ENCODE measurements at regions not wholly inside any gene's neighbourhood (a gene's known extent, or its start where the extent isn't known, plus 50 kb on each side); places are given as distances from the start of the nearest gene placed in this dataset.
"Not testable (repeated sequence)": the region's sequence is repeated elsewhere in the genome, so short reads cannot be mapped to it uniquely, and the experiment has no call there.

- no peak for DNase-seq (ENCODE audit: low spot score)
These were observed 141.7 kb downstream of the FAM76B start for GRCh38 chr11:95647871-95648270.

- DNase-seq (ENCODE audit: low spot score): no peak
These were observed 142.2 kb downstream of the FAM76B start for GRCh38 chr11:95647355-95647754.

GRCh38 chr11:95641495-95641894 lies 148.1 kb downstream of the FAM76B start:
- DNase-seq (ENCODE audit: low spot score): no peak

GRCh38 chr11:95638501-95638900 lies 151.1 kb downstream of the FAM76B start:
- DNase-seq (ENCODE audit: low spot score): no peak

- no peak for DNase-seq (ENCODE audit: low spot score)
These were observed 164.2 kb downstream of the FAM76B start for GRCh38 chr11:95625164-95625900.

DNA sequence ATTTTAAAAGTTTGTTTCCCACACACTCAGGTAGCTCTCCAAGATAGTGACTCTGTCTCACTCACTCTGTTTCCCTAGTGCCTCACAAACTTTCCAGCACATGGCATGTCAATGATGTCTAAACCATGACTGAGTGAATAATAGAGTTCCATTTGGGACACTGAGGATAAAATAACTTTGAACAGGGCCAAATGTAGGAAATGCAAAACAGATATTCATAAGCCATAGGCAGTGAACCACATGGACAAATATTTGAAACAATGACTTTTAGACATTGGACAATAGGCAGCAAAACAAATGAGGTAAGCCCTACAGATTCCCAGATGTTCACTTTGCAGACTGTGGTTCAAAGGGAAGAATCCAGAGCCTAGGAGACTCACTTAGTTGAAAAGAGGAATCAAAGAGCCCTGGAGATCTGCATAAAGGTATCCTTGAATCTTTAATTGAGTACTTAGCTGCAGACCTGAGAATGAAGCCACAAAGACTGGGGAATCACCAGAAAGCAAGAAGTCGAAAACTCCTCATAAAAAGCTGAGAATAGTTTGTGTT lies 173.3 kb downstream of the FAM76B start:
- no peak for DNase-seq (ENCODE audit: low spot score)

DNA sequence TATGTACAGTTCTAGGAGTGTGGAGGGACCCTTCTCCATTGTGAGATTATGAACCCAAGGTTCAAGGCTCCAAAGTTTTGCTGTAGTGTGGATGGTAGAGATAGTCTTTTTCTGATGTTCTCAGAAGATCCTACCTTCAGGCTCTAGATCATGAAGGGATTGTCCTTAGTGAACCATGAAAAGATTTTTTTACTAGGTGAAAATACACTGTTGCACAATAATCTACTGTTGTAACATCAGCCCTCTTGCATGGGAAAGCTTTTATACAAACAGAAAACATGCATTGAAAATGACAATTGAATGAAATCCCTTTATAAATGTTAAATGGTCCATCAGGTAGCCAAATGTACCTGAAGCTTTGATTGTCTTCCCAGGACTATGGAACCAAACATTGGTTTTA lies 177.8 kb downstream of the FAM76B start:
- no peak for DNase-seq (ENCODE audit: low spot score)

DNA sequence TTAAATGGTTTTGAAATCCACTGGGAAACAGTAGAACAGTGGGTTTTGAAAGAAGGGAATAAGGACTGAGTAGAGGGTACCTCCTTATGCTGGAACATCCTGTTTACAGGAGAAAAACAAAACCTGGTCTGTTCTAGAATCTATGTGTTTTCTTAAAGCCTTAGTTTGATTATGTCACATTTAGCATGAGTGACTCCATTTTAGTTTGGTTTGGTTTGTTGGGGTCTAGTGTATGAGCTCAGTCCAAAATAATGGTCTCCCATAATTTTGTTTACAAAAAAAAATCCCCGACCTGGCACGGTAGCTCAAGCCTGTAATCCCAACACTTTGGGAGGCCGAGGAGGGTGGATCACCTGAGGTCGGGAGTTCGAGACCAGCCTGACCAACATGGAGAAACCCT lies 179.4 kb downstream of the FAM76B start:
- not testable (repeated sequence) for DNase-seq (ENCODE audit: low spot score)

DNA sequence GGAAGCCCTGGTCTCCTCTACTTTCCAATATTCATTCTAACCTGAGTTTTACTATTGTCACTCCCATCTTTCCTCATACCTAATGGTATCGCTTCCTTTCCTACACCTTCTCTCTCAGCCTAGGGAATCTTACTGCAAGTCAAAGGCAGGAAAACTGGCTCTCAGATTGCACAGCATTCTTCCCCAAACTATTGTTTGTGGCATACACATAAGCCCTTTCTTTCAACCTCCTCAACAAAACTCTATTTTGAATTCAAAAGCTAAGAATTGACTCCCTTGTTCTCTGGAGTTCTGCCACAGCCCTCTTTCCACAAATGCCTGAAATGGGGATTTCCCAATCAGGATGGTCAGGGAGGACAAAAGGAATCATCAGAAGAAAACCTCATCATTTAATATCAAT lies 181.5 kb downstream of the FAM76B start:
- no peak for DNase-seq (ENCODE audit: low spot score)

GRCh38 chr11:95606824-95607223 lies 182.8 kb downstream of the FAM76B start:
- no peak for DNase-seq (ENCODE audit: low spot score)

DNA sequence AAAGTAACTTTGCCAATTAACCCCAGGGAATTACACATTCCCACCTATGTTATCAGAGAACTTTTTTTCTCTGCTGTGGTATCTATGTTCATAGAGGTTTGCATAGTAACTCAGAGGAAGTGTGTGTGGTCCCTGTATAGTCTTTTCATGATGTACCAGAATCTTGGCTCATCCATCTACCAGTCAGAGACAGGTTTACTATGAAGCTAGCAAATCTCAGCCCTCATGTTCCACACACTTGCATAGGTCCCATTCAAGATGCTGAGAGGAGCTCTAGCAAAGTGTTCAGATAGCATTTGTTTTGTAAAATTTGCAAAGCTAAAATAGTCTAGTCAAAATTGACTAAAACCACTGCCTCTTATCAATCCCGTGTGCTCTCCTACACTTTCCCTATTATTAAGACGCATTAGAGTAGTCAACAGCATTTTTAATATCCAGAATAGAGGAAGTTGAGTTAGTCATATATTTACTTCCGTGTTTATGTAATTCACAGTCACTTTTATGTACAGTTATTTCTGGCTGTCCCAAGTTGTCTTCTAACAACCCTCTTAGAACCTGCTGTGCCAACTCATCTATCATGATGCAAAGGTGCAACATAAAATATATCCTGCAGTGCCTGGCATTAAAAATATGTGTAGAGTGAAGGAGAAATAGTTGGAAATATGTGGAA lies 184.2 kb downstream of the FAM76B start:
- DNase-seq (ENCODE audit: low spot score): no peak

DNA sequence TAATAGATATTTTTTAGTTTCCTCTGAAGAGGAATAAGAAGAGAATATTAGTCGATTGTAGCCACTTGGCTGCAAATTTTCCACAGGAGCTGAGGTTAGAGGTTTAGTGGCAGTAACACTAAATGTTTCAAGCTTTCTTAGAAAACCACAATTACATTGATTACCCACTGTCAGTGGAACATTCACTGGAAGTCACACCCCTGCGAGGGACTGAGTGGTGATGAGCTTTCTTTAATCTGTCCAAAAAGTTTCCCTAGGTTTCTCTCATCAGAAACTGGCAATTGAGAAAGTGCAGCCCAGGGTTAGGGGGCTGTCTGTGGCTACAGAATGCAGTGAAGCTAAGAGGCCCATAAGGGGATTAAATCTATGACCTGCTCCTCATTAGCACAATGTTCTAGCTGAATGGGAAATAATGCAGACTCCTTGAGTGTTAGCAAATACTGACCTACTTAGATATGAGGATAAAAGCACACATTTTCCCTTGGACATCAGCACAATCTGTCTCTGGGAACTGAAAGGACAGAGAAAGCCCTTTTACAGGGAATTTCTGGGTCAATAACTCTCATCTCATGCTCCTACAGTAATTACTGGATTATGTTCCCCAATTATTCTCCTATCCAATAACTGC lies 189.5 kb downstream of the FAM76B start:
- no peak for DNase-seq (ENCODE audit: low spot score)

- DNase-seq (ENCODE audit: low spot score): no peak
These were observed 193.6 kb downstream of the FAM76B start for GRCh38 chr11:95595973-95596489.

GRCh38 chr11:95595541-95595940 lies 194.0 kb downstream of the FAM76B start:
- DNase-seq (ENCODE audit: low spot score): no peak

- DNase-seq (ENCODE audit: low spot score): no peak
These were observed 196.5 kb downstream of the FAM76B start for GRCh38 chr11:95593111-95593510.

DNA sequence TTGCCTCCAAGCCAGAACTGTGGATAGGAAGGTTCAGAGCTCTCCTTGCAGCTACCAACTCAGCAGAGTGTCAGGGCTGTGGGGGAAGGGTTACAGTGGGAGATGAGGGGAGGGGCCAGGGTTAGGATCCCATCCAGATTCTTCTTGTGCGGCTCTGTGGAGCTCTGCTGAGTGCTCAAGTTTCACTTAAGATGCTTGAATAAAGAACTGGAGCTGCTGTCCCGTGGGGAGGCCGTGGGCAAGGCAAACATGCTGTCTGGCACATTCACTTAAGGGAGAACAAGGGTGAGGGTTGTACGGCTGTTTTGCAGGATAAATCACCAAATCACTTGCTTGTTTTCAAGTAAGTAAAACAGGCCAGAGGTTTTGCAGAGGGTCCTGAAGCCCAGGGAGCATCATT lies 197.1 kb downstream of the FAM76B start:
- no peak for DNase-seq (ENCODE audit: low spot score)

GRCh38 chr11:95589893-95590612 lies 199.5 kb downstream of the FAM76B start:
- DNase-seq (ENCODE audit: low spot score): no peak

- DNase-seq (ENCODE audit: low spot score): no peak
These were observed 200.8 kb downstream of the FAM76B start for GRCh38 chr11:95588821-95589220.

- DNase-seq (ENCODE audit: low spot score): no peak
These were observed 202.9 kb downstream of the FAM76B start for GRCh38 chr11:95586661-95587060.

DNA sequence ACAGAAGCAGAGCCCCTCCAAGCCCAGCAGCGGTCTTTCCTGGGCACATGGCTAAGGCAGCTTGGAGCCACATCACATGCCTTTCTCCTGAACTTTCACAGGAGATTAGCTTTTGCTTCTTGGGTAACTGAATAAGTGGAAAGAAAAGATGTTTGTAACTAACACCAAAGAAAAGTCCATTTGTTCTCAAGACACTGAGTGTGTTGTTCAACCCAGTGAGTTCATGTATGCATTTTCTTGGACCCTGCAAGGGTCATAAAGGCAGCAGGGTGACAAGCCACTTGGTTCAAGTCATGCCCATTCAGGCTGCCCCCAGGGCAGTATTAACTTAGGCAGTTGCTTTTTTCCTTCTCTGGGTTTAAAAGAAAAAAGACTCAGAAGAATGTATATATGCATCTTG lies 203.4 kb downstream of the FAM76B start:
- DNase-seq (ENCODE audit: low spot score): no peak

DNA sequence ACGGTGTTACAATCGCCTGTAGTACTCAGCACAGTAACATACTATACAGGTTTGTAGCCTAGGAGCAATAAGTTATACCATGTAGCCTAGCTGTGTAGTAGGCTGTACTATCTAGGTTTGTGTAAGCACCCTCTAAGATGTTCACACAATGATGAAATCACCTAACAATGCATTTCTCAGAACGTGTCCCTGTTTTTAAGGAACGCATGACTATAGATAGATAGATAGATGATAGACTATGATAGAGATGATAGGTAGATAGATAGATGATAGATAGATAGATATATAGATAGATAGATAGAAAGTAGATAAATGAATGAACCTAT lies 203.9 kb downstream of the FAM76B start:
- DNase-seq (ENCODE audit: low spot score): no peak

DNA sequence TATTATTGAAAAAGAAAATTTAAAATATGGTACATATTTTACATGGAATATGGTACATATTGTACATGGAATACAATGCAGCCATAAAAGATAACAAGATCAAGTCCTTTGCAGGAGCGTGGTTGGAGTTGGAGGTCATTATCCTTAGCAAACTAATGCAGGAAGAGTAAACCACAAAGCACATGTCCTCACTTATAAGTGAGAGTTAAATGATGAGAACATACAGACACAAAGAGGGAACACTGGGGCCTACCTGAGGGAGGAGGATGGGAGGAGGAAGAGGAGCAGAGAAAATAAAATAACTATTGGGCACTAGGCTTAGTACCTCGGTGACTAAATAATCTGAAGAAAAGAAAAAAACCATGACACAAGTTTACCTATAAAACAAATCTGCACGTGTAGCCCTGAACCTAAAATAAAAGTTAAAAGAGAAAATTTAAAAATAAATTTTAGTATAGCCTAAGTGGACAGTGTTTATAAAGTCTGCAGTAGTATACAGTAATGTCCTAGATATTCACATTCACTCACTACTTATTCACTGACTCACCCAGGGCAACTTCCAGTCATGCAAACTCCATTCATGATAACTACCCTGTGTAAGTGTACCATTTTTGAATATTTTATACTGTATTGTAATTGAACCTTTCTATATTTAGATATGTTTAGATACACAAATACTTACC lies 204.4 kb downstream of the FAM76B start:
- no peak for DNase-seq (ENCODE audit: low spot score)

Data from HuH-7.5 (cell line).